ENCODE measurements at regions not wholly inside any gene's neighbourhood (a gene's known extent, or its start where the extent isn't known, plus 50 kb on each side); places are given as distances from the start of the nearest gene placed in this dataset.

- no peak for DNase-seq (ENCODE audit: low read depth)
- no peak overlapping the region for H3K4me3 ChIP-seq (ENCODE audit: low read depth, low read length)
- TF ChIP-seq, protein P1, sequence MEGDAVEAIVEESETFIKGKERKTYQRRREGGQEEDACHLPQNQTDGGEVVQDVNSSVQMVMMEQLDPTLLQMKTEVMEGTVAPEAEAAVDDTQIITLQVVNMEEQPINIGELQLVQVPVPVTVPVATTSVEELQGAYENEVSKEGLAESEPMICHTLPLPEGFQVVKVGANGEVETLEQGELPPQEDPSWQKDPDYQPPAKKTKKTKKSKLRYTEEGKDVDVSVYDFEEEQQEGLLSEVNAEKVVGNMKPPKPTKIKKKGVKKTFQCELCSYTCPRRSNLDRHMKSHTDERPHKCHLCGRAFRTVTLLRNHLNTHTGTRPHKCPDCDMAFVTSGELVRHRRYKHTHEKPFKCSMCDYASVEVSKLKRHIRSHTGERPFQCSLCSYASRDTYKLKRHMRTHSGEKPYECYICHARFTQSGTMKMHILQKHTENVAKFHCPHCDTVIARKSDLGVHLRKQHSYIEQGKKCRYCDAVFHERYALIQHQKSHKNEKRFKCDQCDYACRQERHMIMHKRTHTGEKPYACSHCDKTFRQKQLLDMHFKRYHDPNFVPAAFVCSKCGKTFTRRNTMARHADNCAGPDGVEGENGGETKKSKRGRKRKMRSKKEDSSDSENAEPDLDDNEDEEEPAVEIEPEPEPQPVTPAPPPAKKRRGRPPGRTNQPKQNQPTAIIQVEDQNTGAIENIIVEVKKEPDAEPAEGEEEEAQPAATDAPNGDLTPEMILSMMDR (IDR thresholded peaks at IDR 0.05; ENCODE audit: insufficient read depth, low read depth, low read length): no peak
Measured at GRCh38 chr18:40534723-40535122, 1420.3 kb upstream of the PIK3C3 start.

DNA sequence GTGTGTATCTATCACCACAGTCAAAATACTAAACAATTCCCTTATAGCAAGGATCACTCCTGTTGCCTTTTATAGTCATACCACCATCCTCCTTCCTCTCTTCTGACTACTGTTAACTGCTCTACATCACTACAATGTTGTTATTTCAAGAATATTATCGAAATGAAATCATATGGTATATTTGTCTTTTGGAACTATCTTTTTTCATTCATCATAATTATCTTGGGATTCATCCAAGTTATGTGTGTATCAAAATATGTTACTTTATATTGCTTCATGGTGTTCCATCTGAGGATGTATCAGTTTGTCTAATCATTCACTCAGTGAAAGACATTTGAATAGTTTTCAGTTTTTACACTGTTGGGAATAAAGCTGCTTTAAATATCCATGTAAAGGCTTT, 1423.0 kb upstream of the PIK3C3 start:
- TF ChIP-seq, protein P1 (IDR thresholded peaks at IDR 0.05; ENCODE audit: insufficient read depth, low read depth, low read length): no peak
- H3K4me3 ChIP-seq (ENCODE audit: low read depth, low read length): no peak overlapping the region
- DNase-seq (ENCODE audit: low read depth): no peak

GRCh38 chr18:40531051-40531450, 1424.0 kb upstream of the PIK3C3 start:
- TF ChIP-seq, protein P1 (IDR thresholded peaks at IDR 0.05; ENCODE audit: insufficient read depth, low read depth, low read length): no peak
- no peak for DNase-seq (ENCODE audit: low read depth)
- no peak overlapping the region for H3K4me3 ChIP-seq (ENCODE audit: low read depth, low read length)

DNA sequence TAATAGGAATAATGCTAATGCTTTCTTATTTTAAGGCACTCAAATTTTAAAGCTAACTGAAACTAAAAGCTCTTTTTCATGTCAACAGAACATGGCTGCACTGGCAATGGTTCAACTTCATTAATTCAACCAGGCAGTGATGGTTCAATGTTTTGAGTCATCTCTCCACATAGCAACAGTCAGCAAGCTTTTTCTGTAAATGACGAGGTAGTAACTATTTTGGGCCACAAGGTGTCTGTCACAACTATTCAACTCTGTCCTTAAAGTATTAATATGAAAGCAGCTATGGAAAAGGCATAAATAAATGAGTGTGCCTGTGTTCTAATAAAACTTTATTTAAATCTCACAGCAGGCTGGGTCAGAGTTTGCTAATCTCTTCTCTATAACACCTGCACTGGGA, 1425.6 kb upstream of the PIK3C3 start:
- no peak for DNase-seq (ENCODE audit: low read depth)
- TF ChIP-seq, protein P1 (IDR thresholded peaks at IDR 0.05; ENCODE audit: insufficient read depth, low read depth, low read length): no peak
- no peak overlapping the region for H3K4me3 ChIP-seq (ENCODE audit: low read depth, low read length)

- TF ChIP-seq, protein P1 (IDR thresholded peaks at IDR 0.05; ENCODE audit: insufficient read depth, low read depth, low read length): no peak
Measured at GRCh38 chr18:40524881-40525280, 1430.2 kb upstream of the PIK3C3 start.

DNA sequence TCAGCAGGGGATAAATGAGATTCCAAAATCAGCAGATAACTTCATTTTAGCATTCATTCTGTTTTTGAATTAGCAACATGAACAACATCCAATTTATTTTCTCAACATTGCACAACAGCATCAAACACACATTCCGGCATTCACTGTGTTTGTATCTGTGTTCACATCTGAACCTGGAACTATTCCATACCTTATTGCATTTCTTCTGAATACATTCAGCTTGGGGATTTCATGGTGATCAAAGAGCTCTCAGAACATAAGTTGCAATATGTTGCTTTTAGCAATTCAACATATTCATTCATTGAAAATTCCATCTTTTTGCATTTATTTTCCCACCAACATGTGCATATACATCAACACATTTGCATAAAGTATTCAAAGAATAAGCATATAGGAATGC, 1431.7 kb upstream of the PIK3C3 start:
- TF ChIP-seq, protein P1 (IDR thresholded peaks at IDR 0.05; ENCODE audit: insufficient read depth, low read depth, low read length): no peak
- no peak for DNase-seq (ENCODE audit: low read depth)
- H3K4me3 ChIP-seq (ENCODE audit: low read depth, low read length): no peak overlapping the region

More at GRCh38 chr18:40524881-40525280, 1430.2 kb upstream of the PIK3C3 start:
- no peak overlapping the region for H3K4me3 ChIP-seq (ENCODE audit: low read depth, low read length)
- no peak for DNase-seq (ENCODE audit: low read depth)

- DNase-seq (ENCODE audit: low read depth): no peak
- TF ChIP-seq, protein P1 (IDR thresholded peaks at IDR 0.05; ENCODE audit: insufficient read depth, low read depth, low read length): no peak
- H3K4me3 ChIP-seq (ENCODE audit: low read depth, low read length): no peak overlapping the region
Measured at GRCh38 chr18:40501026-40501425, 1454.0 kb upstream of the PIK3C3 start.

Data from fibroblast of villous mesenchyme (primary cell).